Peyer's patch (tissue), 4 donors: ENCODE measurements at regions not wholly inside any gene's neighbourhood (a gene's known extent, or its start where the extent isn't known, plus 50 kb on each side); places are given as distances from the start of the nearest gene placed in this dataset.

Experiments
- DNase-seq, 3 donors: peaks; one replicate each; pipeline ENCODE4 v3.0.0-alpha.2; 2017 to 2019
- H3K27ac ChIP-seq, 4 donors: fragments of 200-600 bp; sonication (generic); one replicate each; pipeline ENCODE4 v1.5.1; 2016 to 2019
- H3K27me3 ChIP-seq, 2 donors: fragments of 200-600 bp; sonication (generic); one replicate each; pipeline ENCODE4 v1.5.1; 2019
- H3K36me3 ChIP-seq, 3 donors: fragments of 200-600 bp; sonication (generic); one replicate each; pipeline ENCODE4 v1.5.1; 2016 to 2019
- H3K4me1 ChIP-seq, 4 donors: fragments of 200-600 bp; sonication (generic); one replicate each; pipeline ENCODE4 v1.5.1; 2016 to 2019
- H3K4me3 ChIP-seq, 4 donors: fragments of 200-600 bp; sonication (generic); 1 replicate in 3 of 4; 2 replicates in 1 of 4; pipeline ENCODE4 v1.5.1; 2016 to 2019; ENCODE audit warnings: mild to moderate bottlenecking in 1 of 4
- H3K9me3 ChIP-seq, 4 donors: fragments of 200-600 bp; sonication (generic); one replicate each; pipeline ENCODE4 v1.5.1; 2016 to 2019; ENCODE audit warnings: mild to moderate bottlenecking in 1 of 4
- CTCF ChIP-seq, 6 experiments: fragments of 450-650 bp in 4 of 6; fragments of 200-600 bp in 2 of 6; sonication (generic) in 1 of 6; IDR thresholded peaks; one replicate each; pipeline ENCODE4 v1.5.1; 2017 to 2019; ENCODE audit warnings: antibody characterized with exemption in 6 of 6, mild to moderate bottlenecking in 3 of 6, moderate library complexity in 1 of 6
- POLR2A ChIP-seq, 2 donors: fragments of 450-650 bp; IDR thresholded peaks; one replicate each; pipeline ENCODE4 v1.5.1; 2017; ENCODE audit warnings: antibody characterized with exemption in 2 of 2, mild to moderate bottlenecking in 2 of 2, moderate library complexity in 2 of 2

- no peak for TF ChIP-seq POLR2A (IDR thresholded peaks at IDR 0.05)
- no peak for TF ChIP-seq CTCF (IDR thresholded peaks at IDR 0.05)
- Histone ChIP-seq H3K27me3 (no peaks in the 10 kb centered on the region), H3K36me3 (no peaks in the 10 kb centered on the region), H3K27ac (no peak overlapping the region), H3K4me3 (no peak overlapping the region), H3K9me3 (no peaks in the 10 kb centered on the region), H3K4me1 (no peaks in the 10 kb centered on the region)
- no peak for DNase-seq
These were observed 571.7 kb downstream of the RPS29 start for GRCh38 chr14:49014476-49014875.

- TF ChIP-seq CTCF (IDR thresholded peaks at IDR 0.05) (no peak), POLR2A (IDR thresholded peaks at IDR 0.05) (no peak)
- H3K36me3 ChIP-seq, result no peaks in the 10 kb centered on the region
- H3K9me3 ChIP-seq, result no peaks in the 10 kb centered on the region
- no peak for DNase-seq
- H3K27me3 ChIP-seq, result no peaks in the 10 kb centered on the region
- no peaks in the 10 kb centered on the region for H3K4me1 ChIP-seq
- no peak overlapping the region for H3K4me3 ChIP-seq
- H3K27ac ChIP-seq, result no peak overlapping the region
These were observed 577.8 kb downstream of the RPS29 start for GRCh38 chr14:49008363-49008762.

- H3K27ac ChIP-seq, result no peak overlapping the region
- DNase-seq, result no peak
- no peaks in the 10 kb centered on the region for H3K36me3 ChIP-seq
- no peak overlapping the region for H3K4me3 ChIP-seq
- TF ChIP-seq POLR2A (IDR thresholded peaks at IDR 0.05) (no peak), CTCF (IDR thresholded peaks at IDR 0.05) (no peak)
- H3K27me3 ChIP-seq, result no peaks in the 10 kb centered on the region
- H3K9me3 ChIP-seq, result no peaks in the 10 kb centered on the region
- no peaks in the 10 kb centered on the region for H3K4me1 ChIP-seq
These were observed 595.0 kb downstream of the RPS29 start for GRCh38 chr14:48991141-48991540.

GRCh38 chr14:48983351-48983888 lies 602.8 kb downstream of the RPS29 start:
- H3K27me3 ChIP-seq, result no peaks in the 10 kb centered on the region
- H3K36me3 ChIP-seq, result no peaks in the 10 kb centered on the region
- no peak overlapping the region for H3K4me3 ChIP-seq
- H3K4me1 ChIP-seq, result no peaks in the 10 kb centered on the region
- no peaks in the 10 kb centered on the region for H3K9me3 ChIP-seq
- no peak overlapping the region for H3K27ac ChIP-seq
- DNase-seq, result no peak
- TF ChIP-seq CTCF (IDR thresholded peaks at IDR 0.05), result no peak
- TF ChIP-seq POLR2A (IDR thresholded peaks at IDR 0.05), result no peak

GRCh38 chr14:48974994-48975393 lies 611.2 kb downstream of the RPS29 start:
- Histone ChIP-seq H3K4me3 (no peak overlapping the region), H3K27ac (no peak overlapping the region), H3K27me3 (no peaks in the 10 kb centered on the region), H3K4me1 (no peaks in the 10 kb centered on the region), H3K36me3 (no peaks in the 10 kb centered on the region), H3K9me3 (no peaks in the 10 kb centered on the region)
- TF ChIP-seq POLR2A (IDR thresholded peaks at IDR 0.05), result no peak
- no peak for TF ChIP-seq CTCF (IDR thresholded peaks at IDR 0.05)
- DNase-seq, result no peak

GRCh38 chr14:48973151-48973550 lies 613.0 kb downstream of the RPS29 start:
- H3K36me3 ChIP-seq, result no peaks in the 10 kb centered on the region
- no peaks in the 10 kb centered on the region for H3K4me1 ChIP-seq
- TF ChIP-seq CTCF (IDR thresholded peaks at IDR 0.05) (no peak), POLR2A (IDR thresholded peaks at IDR 0.05) (no peak)
- no peaks in the 10 kb centered on the region for H3K27me3 ChIP-seq
- no peak overlapping the region for H3K4me3 ChIP-seq
- no peak for DNase-seq
- H3K9me3 ChIP-seq, result no peaks in the 10 kb centered on the region
- H3K27ac ChIP-seq, result no peak overlapping the region
